Mesendoderm (in vitro differentiated cells): ENCODE measurements at regions not wholly inside any gene's neighbourhood (a gene's known extent, or its start where the extent isn't known, plus 50 kb on each side); places are given as distances from the start of the nearest gene placed in this dataset.

Experiments used
- DNase-seq: peaks from one replicate; pipeline ENCODE4 v3.0.0; 2013
- H2AK5ac ChIP-seq: 2 replicates; pipeline ENCODE4 v1.6.1; 2013; ENCODE audit warnings: low read length, inconsistent platforms
- H2BK120ac ChIP-seq: 2 replicates; pipeline ENCODE4 v1.6.1; 2013; ENCODE audit warnings: low read depth, mild to moderate bottlenecking, low read length, moderate library complexity, mixed read lengths
- H2BK15ac ChIP-seq: replicated peaks from 2 replicates; pipeline ENCODE4 v1.6.1; 2013; ENCODE audit warnings: low read depth, mild to moderate bottlenecking, moderate library complexity
- H2BK5ac ChIP-seq: 2 replicates; pipeline ENCODE4 v1.6.1; 2013; ENCODE audit warnings: low read length, inconsistent platforms
- H3K18ac ChIP-seq: 2 replicates; pipeline ENCODE4 v1.6.1; 2013; ENCODE audit warnings: mild to moderate bottlenecking, low read length, mixed read lengths
- H3K23ac ChIP-seq: one replicate; pipeline ENCODE4 v1.6.1; 2013; ENCODE audit warnings: low read length
- H3K27ac ChIP-seq: 2 replicates; pipeline ENCODE4 v1.5.1; 2013; ENCODE audit warnings: low read depth, mild to moderate bottlenecking, inconsistent platforms, low read length, moderate library complexity
- H3K27me3 ChIP-seq: 2 replicates; pipeline ENCODE4 v1.6.1; 2013; ENCODE audit warnings: low read length, control low read depth, mild to moderate bottlenecking, inconsistent platforms; ENCODE audit not compliant: insufficient read depth, poor library complexity
- H3K36me3 ChIP-seq: 2 replicates; pipeline ENCODE4 v1.6.1; 2013; ENCODE audit warnings: low read length, inconsistent platforms; ENCODE audit not compliant: control insufficient read depth, insufficient read depth
- H3K4ac ChIP-seq: one replicate; pipeline ENCODE4 v1.6.1; 2013; ENCODE audit warnings: low read depth, mild to moderate bottlenecking, low read length, moderate library complexity
- H3K4me1 ChIP-seq: 2 replicates; pipeline ENCODE4 v1.6.1; 2013; ENCODE audit warnings: low read depth, low read length, inconsistent platforms; ENCODE audit not compliant: control insufficient read depth
- H3K4me2 ChIP-seq: 2 replicates; pipeline ENCODE4 v1.6.1; 2013; ENCODE audit warnings: low read length
- H3K4me3 ChIP-seq: 2 replicates; pipeline ENCODE4 v1.5.1; 2013; ENCODE audit warnings: mild to moderate bottlenecking, low read length
- H3K56ac ChIP-seq: one replicate; pipeline ENCODE4 v1.6.1; 2013; ENCODE audit warnings: low read length
- H3K79me1 ChIP-seq: 2 replicates; pipeline ENCODE4 v1.6.1; 2013; ENCODE audit warnings: low read length, inconsistent platforms
- H3K79me2 ChIP-seq: 2 replicates; pipeline ENCODE4 v1.6.1; 2013; ENCODE audit warnings: mild to moderate bottlenecking, low read length; ENCODE audit not compliant: control insufficient read depth, insufficient read depth
- H3K9ac ChIP-seq: 2 replicates; pipeline ENCODE4 v1.6.1; 2013; ENCODE audit warnings: low read length, inconsistent platforms
- H4K5ac ChIP-seq: one replicate; pipeline ENCODE4 v1.6.1; 2013; ENCODE audit warnings: low read length
- H4K8ac ChIP-seq: one replicate; pipeline ENCODE4 v1.6.1; 2013; ENCODE audit warnings: low read depth, mild to moderate bottlenecking, control low read depth, low read length, moderate library complexity
- WGBS: extraction: QIAGEN DNeasy Blood & Tissue Kit; methylation state at CpG from one replicate; pipeline ENCODE4 v1.1.7; 2013; ENCODE audit warnings: low lambda C conversion rate, missing lambda C conversion rate; ENCODE audit not compliant: insufficient coverage; ENCODE audit errors: extremely low coverage; 5-methylcytosine and 5-hydroxymethylcytosine counted together

GRCh38 chr12:88707800-88708199, 127.5 kb upstream of the KITLG start:
- Histone ChIP-seq H2BK120ac (no peak overlapping the region), H4K8ac (no peak overlapping the region)
- WGBS = no CpG with 5 or more reads among the region's 2 CpGs

GRCh38 chr12:88706286-88706685, 126.0 kb upstream of the KITLG start:
- Histone ChIP-seq H3K4me3 (no peak overlapping the region), H3K4ac (no peak overlapping the region), H4K8ac (no peak overlapping the region), H3K27me3 (no peaks in the 10 kb centered on the region), H3K56ac (no peak overlapping the region), H3K18ac (no peak overlapping the region), H3K36me3 (no peaks in the 10 kb centered on the region), H2BK15ac (no peak overlapping the region), H3K27ac (no peak overlapping the region), H3K4me2 (no peak overlapping the region), H2BK120ac (no peak overlapping the region), H2AK5ac (no peak overlapping the region), H4K5ac (no peak overlapping the region), H3K79me2 (no peaks in the 10 kb centered on the region), H3K9ac (no peak overlapping the region), H2BK5ac (no peak overlapping the region), H3K79me1 (no peaks in the 10 kb centered on the region), H3K23ac (no peak overlapping the region), H3K4me1 (no peaks in the 10 kb centered on the region)
- DNase-seq = no peak

More at GRCh38 chr12:88707800-88708199, 127.5 kb upstream of the KITLG start:
- H3K4me2 ChIP-seq = no peak overlapping the region
- H3K23ac ChIP-seq = no peak overlapping the region
- no peak overlapping the region for H2BK5ac ChIP-seq
- no peaks in the 10 kb centered on the region for H3K79me2 ChIP-seq
- no peaks in the 10 kb centered on the region for H3K79me1 ChIP-seq
- H3K4me3 ChIP-seq = no peak overlapping the region
- no peaks in the 10 kb centered on the region for H3K4me1 ChIP-seq
- no peaks in the 10 kb centered on the region for H3K36me3 ChIP-seq
- H3K27ac ChIP-seq = no peak overlapping the region
- no peak overlapping the region for H3K18ac ChIP-seq
- H3K27me3 ChIP-seq = no peaks in the 10 kb centered on the region
- H3K4ac ChIP-seq = no peak overlapping the region
- no peak overlapping the region for H3K9ac ChIP-seq
- H4K5ac ChIP-seq = no peak overlapping the region
- no peak overlapping the region for H2AK5ac ChIP-seq
- H3K56ac ChIP-seq = no peak overlapping the region
- H2BK15ac ChIP-seq = no peak overlapping the region
- DNase-seq = no peak

- H3K4me1 ChIP-seq = no peaks in the 10 kb centered on the region
These were observed 123.5 kb upstream of the KITLG start for GRCh38 chr12:88703790-88704189.

GRCh38 chr12:88698471-88698870, 118.2 kb upstream of the KITLG start:
- Histone ChIP-seq H3K23ac (no peak overlapping the region), H4K8ac (no peak overlapping the region), H3K4me1 (no peaks in the 10 kb centered on the region), H3K79me2 (no peaks in the 10 kb centered on the region), H3K4ac (no peak overlapping the region), H3K27me3 (no peaks in the 10 kb centered on the region), H3K4me2 (no peak overlapping the region), H3K4me3 (no peak overlapping the region), H3K36me3 (no peaks in the 10 kb centered on the region), H3K27ac (no peak overlapping the region), H2AK5ac (no peak overlapping the region), H3K18ac (no peak overlapping the region), H2BK15ac (no peak overlapping the region), H3K56ac (no peak overlapping the region), H3K9ac (no peak overlapping the region), H4K5ac (no peak overlapping the region), H3K79me1 (no peaks in the 10 kb centered on the region), H2BK5ac (no peak overlapping the region), H2BK120ac (no peak overlapping the region)
- no peak for DNase-seq
- no CpG with 5 or more reads among the region's 3 CpGs for WGBS

More at GRCh38 chr12:88703790-88704189, 123.5 kb upstream of the KITLG start:
- Histone ChIP-seq H3K18ac (no peak overlapping the region), H3K36me3 (no peaks in the 10 kb centered on the region), H4K5ac (no peak overlapping the region), H3K4me3 (no peak overlapping the region), H3K56ac (no peak overlapping the region), H3K23ac (no peak overlapping the region), H2BK5ac (no peak overlapping the region), H2AK5ac (no peak overlapping the region), H3K4me2 (no peak overlapping the region), H3K27ac (no peak overlapping the region), H3K79me1 (no peaks in the 10 kb centered on the region), H2BK120ac (no peak overlapping the region), H3K4ac (no peak overlapping the region), H4K8ac (no peak overlapping the region), H3K79me2 (no peaks in the 10 kb centered on the region), H3K9ac (no peak overlapping the region), H3K27me3 (no peaks in the 10 kb centered on the region), H2BK15ac (no peak overlapping the region)
- WGBS = no CpG with 5 or more reads among the region's 3 CpGs
- no peak for DNase-seq

- Histone ChIP-seq H2AK5ac (no peak overlapping the region), H2BK5ac (no peak overlapping the region), H2BK120ac (no peak overlapping the region), H3K9ac (no peak overlapping the region), H3K79me1 (no peaks in the 10 kb centered on the region), H3K4me2 (no peak overlapping the region), H3K23ac (no peak overlapping the region), H3K4me3 (no peak overlapping the region), H2BK15ac (no peak overlapping the region), H3K56ac (no peak overlapping the region), H4K5ac (no peak overlapping the region), H3K18ac (no peak overlapping the region), H3K4ac (no peak overlapping the region), H3K79me2 (no peaks in the 10 kb centered on the region), H3K27me3 (no peaks in the 10 kb centered on the region), H3K36me3 (no peaks in the 10 kb centered on the region), H3K27ac (no peak overlapping the region), H3K4me1 (no peaks in the 10 kb centered on the region), H4K8ac (no peak overlapping the region)
- WGBS = no CpG with 5 or more reads among the region's 1 CpG
- no peak for DNase-seq
These were observed 113.7 kb upstream of the KITLG start for GRCh38 chr12:88693837-88694445.

- no peak for DNase-seq
- Histone ChIP-seq H2BK120ac (no peak overlapping the region), H3K9ac (no peak overlapping the region), H3K79me1 (no peaks in the 10 kb centered on the region), H2BK5ac (no peak overlapping the region), H3K36me3 (no peaks in the 10 kb centered on the region), H4K5ac (no peak overlapping the region), H2AK5ac (no peak overlapping the region), H3K18ac (no peak overlapping the region), H3K4ac (no peak overlapping the region), H3K27ac (no peak overlapping the region), H3K79me2 (no peaks in the 10 kb centered on the region), H3K4me1 (no peaks in the 10 kb centered on the region), H3K27me3 (no peaks in the 10 kb centered on the region), H4K8ac (no peak overlapping the region), H2BK15ac (no peak overlapping the region), H3K4me3 (no peak overlapping the region), H3K56ac (no peak overlapping the region), H3K4me2 (no peak overlapping the region), H3K23ac (no peak overlapping the region)
These were observed 111.5 kb upstream of the KITLG start for GRCh38 chr12:88691811-88692210.
